GM12872 (cell line): ENCODE measurements at regions not wholly inside any gene's neighbourhood (a gene's known extent, or its start where the extent isn't known, plus 50 kb on each side); places are given as distances from the start of the nearest gene placed in this dataset.

Source experiments
- TF ChIP-seq, protein P1 (sequence below): IDR thresholded peaks from 3 replicates; pipeline ENCODE4 v1.5.1; 2011; ENCODE audit warnings: low read depth, mild to moderate bottlenecking, low read length, moderate library complexity; ENCODE audit not compliant: insufficient read depth

DNA sequence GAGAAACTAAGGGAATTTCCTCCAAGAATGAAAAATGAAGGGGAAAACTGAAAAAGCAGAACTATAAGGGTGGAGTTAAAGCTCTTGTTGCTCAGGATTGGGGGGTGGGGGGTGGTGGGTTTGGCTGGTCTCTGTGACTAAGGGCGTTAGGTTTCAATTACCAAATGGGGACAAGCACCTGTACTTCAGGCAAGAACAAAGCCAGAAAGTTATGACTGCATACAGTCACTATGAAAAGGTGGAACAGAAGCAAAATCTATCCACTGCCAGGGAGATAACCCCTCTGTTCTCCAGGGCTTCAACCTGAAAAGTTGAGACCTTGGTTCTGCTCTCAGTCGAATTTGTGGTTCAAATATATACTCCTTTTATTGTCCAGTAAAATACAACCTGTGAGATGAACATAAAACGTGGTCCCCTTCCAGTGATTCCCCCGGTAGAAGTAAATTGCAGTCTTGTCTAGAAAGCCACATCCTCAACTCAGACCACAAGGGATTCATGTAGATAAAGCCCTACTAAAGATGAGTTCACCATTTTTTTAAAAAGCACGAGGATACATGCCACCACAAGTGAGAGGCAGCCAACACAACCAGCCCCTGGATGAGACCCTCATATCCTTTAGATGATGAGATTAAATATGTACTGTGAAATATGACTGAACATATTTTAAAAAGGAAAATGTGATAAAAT is 257.1 kb upstream of the RPS6KA3 start:
- TF ChIP-seq, protein P1, sequence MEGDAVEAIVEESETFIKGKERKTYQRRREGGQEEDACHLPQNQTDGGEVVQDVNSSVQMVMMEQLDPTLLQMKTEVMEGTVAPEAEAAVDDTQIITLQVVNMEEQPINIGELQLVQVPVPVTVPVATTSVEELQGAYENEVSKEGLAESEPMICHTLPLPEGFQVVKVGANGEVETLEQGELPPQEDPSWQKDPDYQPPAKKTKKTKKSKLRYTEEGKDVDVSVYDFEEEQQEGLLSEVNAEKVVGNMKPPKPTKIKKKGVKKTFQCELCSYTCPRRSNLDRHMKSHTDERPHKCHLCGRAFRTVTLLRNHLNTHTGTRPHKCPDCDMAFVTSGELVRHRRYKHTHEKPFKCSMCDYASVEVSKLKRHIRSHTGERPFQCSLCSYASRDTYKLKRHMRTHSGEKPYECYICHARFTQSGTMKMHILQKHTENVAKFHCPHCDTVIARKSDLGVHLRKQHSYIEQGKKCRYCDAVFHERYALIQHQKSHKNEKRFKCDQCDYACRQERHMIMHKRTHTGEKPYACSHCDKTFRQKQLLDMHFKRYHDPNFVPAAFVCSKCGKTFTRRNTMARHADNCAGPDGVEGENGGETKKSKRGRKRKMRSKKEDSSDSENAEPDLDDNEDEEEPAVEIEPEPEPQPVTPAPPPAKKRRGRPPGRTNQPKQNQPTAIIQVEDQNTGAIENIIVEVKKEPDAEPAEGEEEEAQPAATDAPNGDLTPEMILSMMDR, result no peak

DNA sequence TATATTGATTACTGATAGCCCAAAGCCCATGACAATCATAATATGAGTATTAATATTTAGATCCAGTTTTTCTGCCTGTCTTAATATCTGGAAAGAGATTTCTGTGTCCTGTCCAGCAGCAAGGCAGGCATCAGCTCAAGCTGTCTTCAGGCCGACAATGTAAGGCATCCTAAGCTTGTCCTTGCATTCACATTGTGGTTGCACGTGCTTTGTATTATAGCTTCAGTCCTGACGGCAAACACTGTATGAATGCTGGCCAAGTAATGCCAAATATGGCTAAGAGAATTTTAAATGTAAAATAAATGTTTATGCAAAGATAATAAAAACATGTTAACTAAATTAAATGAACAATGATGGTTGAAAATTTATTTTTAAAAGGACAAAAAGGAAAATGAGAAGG is 255.7 kb upstream of the RPS6KA3 start:
- TF ChIP-seq, protein P1, result no peak

DNA sequence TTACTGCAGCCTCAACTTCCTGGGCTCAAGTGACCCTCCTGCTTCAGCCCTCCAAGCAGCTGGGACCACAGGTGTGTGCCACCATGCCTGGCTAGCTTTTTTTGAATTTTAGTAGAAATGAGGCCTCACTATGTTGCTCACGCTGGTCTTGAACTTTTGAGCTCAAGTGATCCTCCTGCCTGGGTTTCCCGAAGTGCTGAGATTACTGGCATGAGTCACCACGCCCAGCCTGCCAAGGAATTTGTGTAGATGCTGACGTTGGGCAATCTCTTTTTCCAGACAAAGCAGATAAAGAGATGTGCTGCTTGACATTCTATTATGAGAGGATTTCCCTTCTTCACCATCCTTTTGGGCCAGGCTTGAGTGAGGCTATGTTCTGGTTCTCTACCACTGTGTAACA is 254.5 kb upstream of the RPS6KA3 start:
- TF ChIP-seq, protein P1, result no peak

DNA sequence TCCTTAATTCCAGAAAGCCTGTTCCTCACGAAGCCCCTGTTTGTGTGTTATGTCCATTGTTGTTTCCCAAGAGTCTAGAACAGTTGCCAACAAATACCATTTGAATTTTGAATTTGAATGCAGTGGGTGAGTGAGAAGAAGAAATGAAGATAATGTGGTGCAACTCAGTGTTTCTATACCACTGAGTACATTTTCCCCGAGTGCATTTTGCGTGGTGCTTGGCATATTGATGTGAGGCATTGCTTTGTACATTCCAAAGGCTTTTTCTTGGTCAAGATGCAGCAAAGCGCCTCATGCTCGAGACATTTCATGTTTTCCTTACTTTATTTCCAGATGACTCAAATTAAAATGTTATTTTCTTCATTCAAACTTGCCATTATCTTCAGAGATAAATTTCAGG is 253.1 kb upstream of the RPS6KA3 start:
- TF ChIP-seq, protein P1, result no peak

DNA sequence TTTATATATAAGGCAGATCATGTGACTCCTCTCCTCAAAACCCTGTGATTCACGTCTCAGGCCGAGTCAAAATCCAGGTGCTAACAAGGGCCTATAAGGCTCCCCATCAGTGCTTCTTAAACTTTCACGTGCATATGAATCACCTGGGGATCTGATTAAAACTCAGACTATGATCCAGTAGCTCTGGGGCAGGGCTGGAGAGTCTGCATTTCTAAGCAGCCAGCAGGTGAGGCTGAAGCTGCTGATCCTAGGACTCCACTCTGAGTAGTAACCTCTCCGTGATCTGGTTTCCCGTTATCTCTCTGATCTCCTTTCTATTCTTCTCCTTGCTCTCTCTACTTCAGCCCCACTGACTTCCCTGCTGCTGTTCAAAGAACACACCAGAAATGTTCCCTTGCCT is 252.4 kb upstream of the RPS6KA3 start:
- TF ChIP-seq, protein P1, result no peak

DNA sequence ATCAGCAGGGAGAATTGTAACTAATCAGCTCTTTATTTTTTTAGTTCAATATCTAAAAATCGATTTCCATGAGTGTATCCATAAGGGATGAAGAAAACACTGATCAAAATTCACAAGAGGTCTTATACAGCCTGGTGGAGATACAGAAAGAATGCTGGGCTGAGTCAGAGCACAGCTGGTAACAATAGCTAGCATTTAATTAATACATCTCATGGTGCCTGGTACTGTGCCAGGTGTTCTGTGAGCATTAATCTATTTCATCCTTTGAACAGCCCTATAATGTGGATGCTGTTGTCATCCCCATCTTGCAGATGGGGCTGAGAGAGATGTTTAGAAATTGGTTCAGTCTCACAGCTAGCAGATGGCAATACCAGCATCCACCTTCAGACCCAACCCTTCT is 250.9 kb upstream of the RPS6KA3 start:
- TF ChIP-seq, protein P1, result no peak

DNA sequence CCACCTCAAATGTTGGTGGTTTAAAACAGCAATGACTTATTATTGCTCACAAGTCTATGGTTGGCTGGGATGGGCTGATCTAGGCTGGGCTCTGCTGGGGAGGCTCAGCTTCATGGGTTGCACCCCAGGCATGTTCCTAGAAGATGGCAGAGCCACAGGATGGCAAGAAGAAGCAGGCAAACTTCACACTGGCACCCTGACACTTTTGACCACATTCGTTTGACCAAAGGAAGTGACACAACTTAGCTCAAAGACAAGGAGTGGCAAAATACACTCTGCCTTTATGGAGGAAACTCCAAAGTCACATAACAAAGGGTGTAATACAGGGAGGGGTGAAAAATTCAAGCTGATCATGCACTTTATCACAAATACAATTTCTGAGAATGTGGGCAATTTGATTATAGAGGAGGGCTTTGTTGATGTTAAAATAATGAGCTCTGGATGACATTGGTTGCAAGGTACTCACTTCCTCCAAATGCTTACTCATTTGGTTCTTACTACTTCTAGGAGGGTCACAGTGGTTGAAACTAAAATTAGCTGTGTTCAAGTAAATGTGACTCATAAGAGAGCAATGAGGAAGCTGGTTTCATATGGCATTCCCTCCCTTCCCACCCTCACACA is 249.2 kb upstream of the RPS6KA3 start:
- TF ChIP-seq, protein P1, result no peak
